D721Med (cell line): ENCODE measurements at regions not wholly inside any gene's neighbourhood (a gene's known extent, or its start where the extent isn't known, plus 50 kb on each side); places are given as distances from the start of the nearest gene placed in this dataset.

ENCODE experiments used
- DNase-seq: peaks from one replicate; pipeline ENCODE4 v3.0.0; 2011; ENCODE audit warnings: low spot score; ENCODE audit not compliant: insufficient read length
- FAIRE-seq: peaks from 2 replicates; lab custom pipeline; 2011; peaks lifted over from hg19 to GRCh38; lab: Jason Lieb, UNC
- CTCF ChIP-seq: IDR thresholded peaks from 2 replicates; pipeline ENCODE4 v1.5.1; 2012; ENCODE audit warnings: mild to moderate bottlenecking, control low read depth; ENCODE audit not compliant: insufficient read depth; ENCODE audit errors: missing control alignments

GRCh38 chr7:33821970-33822369, 83.4 kb upstream of the BMPER start:
- DNase-seq (no peak), FAIRE-seq (no peak)
- no peak for TF ChIP-seq CTCF

GRCh38 chr7:33823913-33824312, 81.4 kb upstream of the BMPER start:
- FAIRE-seq (no peak), DNase-seq (no peak)
- no peak for TF ChIP-seq CTCF

GRCh38 chr7:33824911-33825459, 80.4 kb upstream of the BMPER start:
- FAIRE-seq = no peak

GRCh38 chr7:33825644-33826043, 79.7 kb upstream of the BMPER start:
- FAIRE-seq (no peak), DNase-seq (no peak)
- TF ChIP-seq CTCF = no peak

More at GRCh38 chr7:33824911-33825459, 80.4 kb upstream of the BMPER start:
- no peak for TF ChIP-seq CTCF
- no peak for DNase-seq

GRCh38 chr7:33829536-33829935, 75.8 kb upstream of the BMPER start:
- DNase-seq (no peak), FAIRE-seq (no peak)
- TF ChIP-seq CTCF = no peak

- no peak for DNase-seq
- no peak for FAIRE-seq
- no peak for TF ChIP-seq CTCF
Observed at GRCh38 chr7:33831389-33832141, 73.8 kb upstream of the BMPER start.

GRCh38 chr7:33832271-33832721, 73.0 kb upstream of the BMPER start:
- TF ChIP-seq CTCF = no peak
- DNase-seq (peak; percentile 24), FAIRE-seq (peak; percentile 96)
